ENCODE measurements at regions not wholly inside any gene's neighbourhood (a gene's known extent, or its start where the extent isn't known, plus 50 kb on each side); places are given as distances from the start of the nearest gene placed in this dataset.

DNA sequence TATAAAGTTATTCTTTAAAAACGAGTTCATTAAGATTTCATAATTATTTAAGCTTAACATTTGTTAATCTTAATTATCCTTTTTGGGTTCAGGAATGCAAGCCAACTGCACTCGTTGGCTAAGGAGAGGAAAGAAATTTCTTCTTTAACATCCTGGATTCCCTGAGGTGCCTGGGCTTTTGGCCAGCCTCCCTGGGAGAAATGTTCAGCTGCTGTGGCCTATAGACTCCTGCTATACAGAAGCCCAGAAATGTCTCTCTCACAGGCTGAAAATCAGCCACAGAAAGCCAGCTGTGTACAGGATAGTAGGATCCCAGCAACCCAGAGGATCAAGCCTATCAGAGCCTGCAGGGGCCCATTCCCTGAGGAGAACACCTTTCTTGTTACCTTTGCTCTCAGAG, 430.3 kb downstream of the XIRP2 start:
- Mint-ChIP-seq H3K4me1 (no peaks in the 10 kb centered on the region), H3K36me3 (ENCODE audit: insufficient read depth) (no peaks in the 10 kb centered on the region), H3K27ac (ENCODE audit: low read depth) (no peak overlapping the region), H3K4me3 (no peak overlapping the region), H3K27me3 (no peaks in the 10 kb centered on the region), H3K9me3 (no peaks in the 10 kb centered on the region)
- ATAC-seq (replicated peaks; ENCODE audit: extremely low read depth, poor library complexity, severe bottlenecking): no peak
- DNase-seq (ENCODE audit: low spot score in 2 of 2): no peak

DNA sequence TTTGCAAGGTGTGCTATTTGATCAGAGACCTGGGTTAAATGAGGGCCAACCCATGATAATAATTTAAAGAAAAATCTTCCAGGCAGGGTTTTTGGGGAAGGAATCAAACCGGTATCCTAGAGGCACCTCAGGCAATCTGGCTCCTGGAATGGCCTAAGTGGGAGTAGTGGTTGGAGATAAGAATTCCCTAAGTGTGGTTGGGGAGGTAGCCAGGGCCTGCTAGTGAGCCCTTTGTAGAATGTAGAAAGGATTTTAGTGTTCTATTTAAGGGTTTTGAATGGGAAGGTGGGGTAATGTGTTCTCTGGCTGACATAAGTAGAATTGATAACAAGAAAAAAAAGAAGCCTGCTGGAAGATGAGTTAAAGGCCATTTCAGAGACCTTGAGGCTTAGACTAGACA, 422.2 kb downstream of the XIRP2 start:
- no peaks in the 10 kb centered on the region for H3K9me3 Mint-ChIP-seq
- no peak for DNase-seq (ENCODE audit: low spot score in 2 of 2)
- no peaks in the 10 kb centered on the region for H3K27me3 Mint-ChIP-seq
- no peaks in the 10 kb centered on the region for H3K4me1 Mint-ChIP-seq
- H3K27ac Mint-ChIP-seq (ENCODE audit: low read depth): no peak overlapping the region
- no peaks in the 10 kb centered on the region for H3K36me3 Mint-ChIP-seq (ENCODE audit: insufficient read depth)
- no peak for ATAC-seq (replicated peaks; ENCODE audit: extremely low read depth, poor library complexity, severe bottlenecking)
- H3K4me3 Mint-ChIP-seq: no peak overlapping the region

Data from central memory CD8-positive, alpha-beta T cell (primary cell).